H1 (cell line): ENCODE measurements at regions not wholly inside any gene's neighbourhood (a gene's known extent, or its start where the extent isn't known, plus 50 kb on each side); places are given as distances from the start of the nearest gene placed in this dataset.

Source experiments
- CTCF ChIA-PET: fragments of 300-600 bp; sonication (Branson Sonifier 250); formaldehyde crosslinking; loops from one replicate; lab custom pipeline; 2021; ENCODE audit not compliant: partially characterized antibody; lab: Charles Lee
- POLR2A ChIA-PET: fragments of 300-600 bp; sonication (Branson Sonifier 250); formaldehyde crosslinking; loops from one replicate; lab custom pipeline; 2021; ENCODE audit warnings: inconsistent platforms; ENCODE audit not compliant: partially characterized antibody; lab: Charles Lee
- DNase-seq, 2 experiments: peaks; one replicate each; pipeline versions ENCODE4 v3.0.0 to v3.0.0-alpha.2; 2010 to 2022; ENCODE audit warnings: low spot score in 2 of 2, low read depth in 1 of 2, mixed read lengths in 1 of 2
- FAIRE-seq: peaks from 2 replicates; lab custom pipeline; 2011; peaks lifted over from hg19 to GRCh38; lab: Jason Lieb, UNC
- H2AFZ ChIP-seq: 2 replicates; pipeline ENCODE4 v1.8.1; 2012; ENCODE audit warnings: low read length, inconsistent platforms
- H2AK5ac ChIP-seq: 2 replicates; pipeline ENCODE4 v1.6.1; 2013; ENCODE audit warnings: low read depth, low read length
- H2BK120ac ChIP-seq: replicated peaks from 2 replicates; pipeline ENCODE3; 2013; ENCODE audit warnings: low read depth, low read length, inconsistent platforms
- H2BK12ac ChIP-seq: 2 replicates; pipeline ENCODE4 v1.6.1; 2013; ENCODE audit warnings: low read depth, low read length
- H2BK15ac ChIP-seq: 2 replicates; pipeline ENCODE4 v1.6.1; 2013; ENCODE audit warnings: low read length
- H2BK20ac ChIP-seq: 2 replicates; pipeline ENCODE4 v1.6.1; 2013; ENCODE audit warnings: low read length
- H2BK5ac ChIP-seq: 2 replicates; pipeline ENCODE4 v1.6.1; 2013; ENCODE audit warnings: low read depth, low read length
- H3K14ac ChIP-seq: 2 replicates; pipeline ENCODE4 v1.6.1; 2013; ENCODE audit warnings: inconsistent platforms; ENCODE audit not compliant: insufficient read length
- H3K18ac ChIP-seq: 2 replicates; pipeline ENCODE4 v1.6.1; 2013; ENCODE audit warnings: low read length; ENCODE audit errors: extremely low read depth
- H3K23ac ChIP-seq: 2 replicates; pipeline ENCODE4 v1.6.1; 2013; ENCODE audit warnings: inconsistent platforms; ENCODE audit not compliant: insufficient read length
- H3K23me2 ChIP-seq: 2 replicates; pipeline ENCODE4 v1.6.1; 2013; ENCODE audit warnings: low read depth, low read length
- H3K27ac ChIP-seq: 2 replicates; pipeline ENCODE4 v1.6.1; 2011; ENCODE audit warnings: low read depth, low read length, inconsistent platforms
- H3K27me3 ChIP-seq, 4 experiments: replicated peaks in 1 of 4; 1 replicate in 1 of 4; 2 replicates in 3 of 4; pipeline versions ENCODE4 v1.6.1 to v1.8.1; 2011 to 2013; ENCODE audit warnings: low read length in 3 of 4, mild to moderate bottlenecking in 3 of 4, inconsistent platforms in 2 of 4, mixed read lengths in 2 of 4, moderate library complexity in 1 of 4; ENCODE audit not compliant: control insufficient read depth in 3 of 4, insufficient read depth in 3 of 4; ENCODE audit errors: extremely low read depth in 1 of 4
- H3K36me3 ChIP-seq, 4 experiments: 2 replicates each; pipeline versions ENCODE4 v1.6.1 to v1.8.1; 2011 to 2013; ENCODE audit warnings: mild to moderate bottlenecking in 4 of 4, low read length in 3 of 4, moderate library complexity in 2 of 4, control low read depth in 1 of 4, inconsistent platforms in 1 of 4; ENCODE audit not compliant: insufficient read depth in 4 of 4, control insufficient read depth in 2 of 4
- H3K4ac ChIP-seq: replicated peaks from 2 replicates; pipeline ENCODE3; 2013; ENCODE audit warnings: low read length, low read depth, mixed read lengths, inconsistent platforms; ENCODE audit not compliant: insufficient read length
- H3K4me1 ChIP-seq, 4 experiments: replicated peaks in 1 of 4; 1 replicate in 1 of 4; 2 replicates in 3 of 4; pipeline versions ENCODE4 v1.6.1 to v1.8.1; 2011 to 2013; ENCODE audit warnings: low read length in 3 of 4, inconsistent platforms in 2 of 4, mixed read lengths in 1 of 4; ENCODE audit not compliant: insufficient read depth in 4 of 4, control insufficient read depth in 3 of 4
- H3K4me2 ChIP-seq, 2 experiments: 2 replicates each; pipeline versions ENCODE4 v1.6.1 to v1.8.1; 2011 to 2013; ENCODE audit warnings: low read depth in 2 of 2, low read length in 2 of 2, control low read depth in 1 of 2, inconsistent platforms in 1 of 2, mild to moderate bottlenecking in 1 of 2; ENCODE audit not compliant: insufficient read depth in 1 of 2
- H3K4me3 ChIP-seq, 4 experiments: fragments of 200-600, 300-600 bp in 1 of 4; sonication (generic), shearing (Covaris generic), sonication (Bioruptor Twin) in 1 of 4; 2 replicates each; pipeline versions ENCODE4 v1.5.1 to v1.8.1; 2011 to 2016; ENCODE audit warnings: low read length in 4 of 4, low read depth in 3 of 4, control low read depth in 2 of 4, inconsistent platforms in 2 of 4, mild to moderate bottlenecking in 2 of 4, mixed read lengths in 1 of 4, moderate library complexity in 1 of 4; ENCODE audit not compliant: insufficient read depth in 2 of 4; ENCODE audit errors: extremely low read depth in 1 of 4
- H3K56ac ChIP-seq: replicated peaks from 2 replicates; pipeline ENCODE3; 2013; ENCODE audit warnings: low read depth, mild to moderate bottlenecking, mixed read lengths, low read length, inconsistent platforms; ENCODE audit not compliant: insufficient read length
- H3K79me1 ChIP-seq: 2 replicates; pipeline ENCODE4 v1.6.1; 2013; ENCODE audit warnings: low read depth, low read length, control low read depth
- H3K79me2 ChIP-seq, 2 experiments: 2 replicates each; pipeline versions ENCODE4 v1.6.1 to v1.8.1; 2012 to 2013; ENCODE audit warnings: low read length in 2 of 2, mild to moderate bottlenecking in 2 of 2, inconsistent platforms in 1 of 2; ENCODE audit not compliant: insufficient read depth in 2 of 2, control insufficient read depth in 1 of 2
- H3K9ac ChIP-seq, 4 experiments: replicated peaks in 1 of 4; 1 replicate in 1 of 4; 2 replicates in 3 of 4; pipeline versions ENCODE4 v1.6.1 to v1.8.1; 2011 to 2013; ENCODE audit warnings: low read depth in 3 of 4, low read length in 3 of 4, control low read depth in 2 of 4, mild to moderate bottlenecking in 2 of 4, moderate library complexity in 2 of 4, inconsistent platforms in 1 of 4; ENCODE audit errors: extremely low read depth in 1 of 4
- H3K9me3 ChIP-seq, 2 experiments: 2 replicates each; pipeline versions ENCODE4 v1.6.1 to v1.8.1; 2012 to 2013; ENCODE audit warnings: mild to moderate bottlenecking in 2 of 2, moderate library complexity in 2 of 2, control low read depth in 1 of 2, inconsistent platforms in 1 of 2, low read depth in 1 of 2, low read length in 1 of 2, mixed read lengths in 1 of 2; ENCODE audit not compliant: insufficient read depth in 2 of 2
- H4K20me1 ChIP-seq, 2 experiments: replicated peaks in 1 of 2; 2 replicates each; pipeline versions ENCODE3 to v1.8.1; 2011 to 2013; ENCODE audit warnings: inconsistent platforms in 2 of 2, low read length in 2 of 2, mild to moderate bottlenecking in 1 of 2; ENCODE audit not compliant: insufficient read depth in 2 of 2, control insufficient read depth in 1 of 2
- H4K5ac ChIP-seq: 2 replicates; pipeline ENCODE4 v1.6.1; 2013; ENCODE audit warnings: low read length, low read depth, mixed read lengths, inconsistent platforms; ENCODE audit not compliant: insufficient read length
- H4K8ac ChIP-seq: 2 replicates; pipeline ENCODE4 v1.8.0; 2013; ENCODE audit warnings: mild to moderate bottlenecking, moderate library complexity, low read length, inconsistent platforms; ENCODE audit not compliant: insufficient read depth; ENCODE audit errors: extremely low read depth
- H4K91ac ChIP-seq: replicated peaks from 2 replicates; pipeline ENCODE3; 2013; ENCODE audit warnings: low read length, mixed read lengths, inconsistent platforms; ENCODE audit not compliant: insufficient read length
- ASH2L ChIP-seq: fragments of 200-600, 300-600 bp; sonication (generic); IDR thresholded peaks from one replicate; pipeline ENCODE4 v1.7.1; 2017; ENCODE audit warnings: low read length
- BACH1 ChIP-seq: IDR thresholded peaks from 2 replicates; pipeline ENCODE4 v1.6.1; 2012; ENCODE audit warnings: low read length, improper control_type of control experiment
- HDAC6 ChIP-seq: IDR thresholded peaks from one replicate; pipeline ENCODE4 v1.7.1; 2012; ENCODE audit warnings: low read depth, mild to moderate bottlenecking, inconsistent platforms, low read length, moderate library complexity
- POLR2AphosphoS5 ChIP-seq: IDR thresholded peaks from 2 replicates; pipeline ENCODE4 v1.6.1; 2011; ENCODE audit warnings: low read depth, low read length
- SRF ChIP-seq: IDR thresholded peaks from 2 replicates; pipeline ENCODE4 v1.6.1; 2011; ENCODE audit warnings: mild to moderate bottlenecking, low read depth, low read length, moderate library complexity
- TCF12 ChIP-seq: IDR thresholded peaks from 2 replicates; pipeline ENCODE4 v1.6.1; 2011; ENCODE audit warnings: low read depth, mild to moderate bottlenecking, low read length
- WGBS, 2 experiments: shearing (Covaris generic) in 1 of 2; methylation state at CpG; one replicate each; pipeline versions ENCODE4 v1.1.6 to v1.1.7; 2013 to 2015; ENCODE audit warnings: low lambda C conversion rate in 2 of 2, mixed read lengths in 2 of 2, inconsistent platforms in 1 of 2, low coverage in 1 of 2, missing lambda C conversion rate in 1 of 2; ENCODE audit not compliant: insufficient replicate concordance in 2 of 2, insufficient coverage in 1 of 2, insufficient read length in 1 of 2; ENCODE audit errors: extremely low coverage in 1 of 2, missing lambda C conversion rate in 1 of 2; 5-methylcytosine and 5-hydroxymethylcytosine counted together

DNA sequence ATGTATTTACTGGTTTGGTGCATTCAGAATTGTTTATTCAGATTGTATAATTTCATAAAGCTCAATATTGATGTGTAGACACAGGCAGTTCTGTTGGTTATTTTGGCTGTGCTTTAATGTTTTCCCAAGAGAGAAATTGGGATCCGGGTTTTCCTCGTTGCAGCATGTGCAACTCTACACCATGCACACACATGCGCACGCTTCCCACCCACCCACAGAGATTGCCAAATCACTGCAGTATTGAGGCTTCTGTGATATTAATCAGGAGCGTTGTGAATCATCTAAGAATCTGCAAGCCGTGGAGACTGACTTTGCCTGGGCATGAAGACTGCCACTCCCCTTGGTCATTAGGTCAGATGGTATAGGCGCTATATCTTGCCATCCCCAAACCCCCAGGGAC is 571.5 kb downstream of the SLC4A3 start:
- Histone ChIP-seq H2BK120ac (no peak overlapping the region), H4K8ac (no peak overlapping the region), H4K91ac (no peak overlapping the region), H3K18ac (no peak overlapping the region), H3K4me2 (no peak overlapping the region), H4K20me1 (no peaks in the 10 kb centered on the region), H3K14ac (no peak overlapping the region), H2BK15ac (no peak overlapping the region), H3K9ac (no peak overlapping the region), H3K79me1 (no peaks in the 10 kb centered on the region), H3K9me3 (peaks cover 4 to 11% of the 10 kb centered on the region in 2 experiments; a peak in 1 of 4 replicates), H3K56ac (no peak overlapping the region), H3K79me2 (no peaks in the 10 kb centered on the region), H4K5ac (no peak overlapping the region), H3K23ac (no peak overlapping the region), H3K27ac (no peak overlapping the region), H2AK5ac (no peak overlapping the region), H3K4me1 (no peaks in the 10 kb centered on the region), H3K4me3 (no peak overlapping the region), H3K23me2 (no peaks in the 10 kb centered on the region), H2BK20ac (no peak overlapping the region), H3K4ac (no peak overlapping the region), H3K36me3 (no peaks in the 10 kb centered on the region), H2BK12ac (no peak overlapping the region), H2AFZ (no peak overlapping the region)
- ChIA-PET CTCF (interaction anchor here (0.6 kb wide), 2 partner anchors 296 to 1309 kb away, joined by 3 read pairs; no protein-coding TSS in a partner anchor), POLR2A (no interaction called here)
- FAIRE-seq (no peak), DNase-seq (no peak)
- WGBS, 2 experiments: 84% methylated on average over 7 of the region's 7 CpGs; no CpG with 5 or more reads in 1 of the 2 experiments
- TF ChIP-seq POLR2AphosphoS5 (no peak), SRF (no peak), TCF12 (no peak), BACH1 (no peak), HDAC6 (no peak), ASH2L (no peak)
- TF ChIP-seq, all 59 proteins: peak for 0
- H2BK5ac ChIP-seq: no peak overlapping the region
- no peaks in the 10 kb centered on the region for H3K27me3 ChIP-seq
